Esophagus muscularis mucosa (tissue), 4 donors: ENCODE measurements at regions not wholly inside any gene's neighbourhood (a gene's known extent, or its start where the extent isn't known, plus 50 kb on each side); places are given as distances from the start of the nearest gene placed in this dataset.

ENCODE experiments used
- DNase-seq: peaks from one replicate; pipeline ENCODE4 v3.0.0-alpha.2; 2017; ENCODE audit errors: extremely low spot score
- H3K27ac ChIP-seq, 4 donors: fragments of 200-600 bp; sonication (generic); replicated peaks in 1 of 4; 1 replicate in 3 of 4; 2 replicates in 1 of 4; pipeline ENCODE4 v1.5.1; 2016 to 2019; ENCODE audit warnings: mild to moderate bottlenecking in 1 of 4
- H3K27me3 ChIP-seq, 4 donors: fragments of 200-600 bp; sonication (generic); one replicate each; pipeline versions ENCODE4 v1.5.1 to v1.6.0; 2016 to 2019
- H3K36me3 ChIP-seq, 4 donors: fragments of 200-600 bp; sonication (generic); one replicate each; pipeline ENCODE4 v1.5.1; 2016 to 2019
- H3K4me1 ChIP-seq, 4 donors: fragments of 200-600 bp; sonication (generic); one replicate each; pipeline ENCODE4 v1.5.1; 2016 to 2019
- H3K4me3 ChIP-seq, 4 donors: fragments of 200-600 bp; sonication (generic); 1 replicate in 2 of 4; 2 replicates in 2 of 4; pipeline ENCODE4 v1.5.1; 2016 to 2019; ENCODE audit warnings: mild to moderate bottlenecking in 4 of 4, moderate library complexity in 1 of 4
- H3K9me3 ChIP-seq, 4 donors: fragments of 200-600 bp; sonication (generic); 1 replicate in 3 of 4; 2 replicates in 1 of 4; pipeline ENCODE4 v1.5.1; 2016 to 2019
- CTCF ChIP-seq, 3 experiments: fragments of 200-600 bp in 2 of 3; fragments of 450-650 bp in 1 of 3; sonication (generic) in 2 of 3; IDR thresholded peaks; one replicate each; pipeline ENCODE4 v1.5.1; 2017 to 2019; ENCODE audit warnings: antibody characterized with exemption in 3 of 3, mild to moderate bottlenecking in 2 of 3, moderate library complexity in 1 of 3
- EP300 ChIP-seq: sonication (generic); formaldehyde crosslinking; IDR thresholded peaks from one replicate; pipeline ENCODE4 v1.6.1; 2017; ENCODE audit warnings: antibody characterized with exemption
- POLR2A ChIP-seq: fragments of 450-650 bp; IDR thresholded peaks from one replicate; pipeline ENCODE4 v1.6.1; 2017; ENCODE audit warnings: antibody characterized with exemption, moderate library complexity, mild to moderate bottlenecking, low read depth
- POLR2AphosphoS5 ChIP-seq, 2 donors: sonication (generic); formaldehyde crosslinking; IDR thresholded peaks; one replicate each; pipeline ENCODE4 v1.6.1; 2017; ENCODE audit warnings: antibody characterized with exemption in 2 of 2
- WGBS: methylation state at CpG from one replicate; pipeline ENCODE4 v1.1.5; 2018; 5-methylcytosine and 5-hydroxymethylcytosine counted together
- intact Hi-C: fragments of 100-400 bp; cut with DNase I; formaldehyde crosslinking; loops from one replicate; pipeline ENCODE4 v1.15.1; 2023

GRCh38 chr10:130889780-130890179, 421.7 kb downstream of the TCERG1L start:
- Histone ChIP-seq H3K9me3 (no peaks in the 10 kb centered on the region), H3K27me3 (peaks cover 0 to 26% (median 0%) of the 10 kb centered on the region in 4 donors), H3K36me3 (no peaks in the 10 kb centered on the region), H3K27ac (no peak overlapping the region), H3K4me3 (no peak overlapping the region), H3K4me1 (no peaks in the 10 kb centered on the region)
- DNase-seq, result no peak
- intact Hi-C loops, result no loop called here
- WGBS, result 54% methylated on average over 6 of the region's 6 CpGs
- TF ChIP-seq EP300 (no peak), POLR2AphosphoS5 (IDR thresholded peaks at IDR 0.05) (no peak), CTCF (IDR thresholded peaks at IDR 0.05) (no peak), POLR2A (no peak)

GRCh38 chr10:130891066-130891465, 420.5 kb downstream of the TCERG1L start:
- Histone ChIP-seq H3K9me3 (no peaks in the 10 kb centered on the region), H3K27ac (no peak overlapping the region), H3K36me3 (no peaks in the 10 kb centered on the region), H3K4me3 (no peak overlapping the region), H3K27me3 (peaks cover 0 to 27% (median 0%) of the 10 kb centered on the region in 4 donors), H3K4me1 (no peaks in the 10 kb centered on the region)
- WGBS, result 81% methylated on average over 11 of the region's 11 CpGs
- DNase-seq, result no peak
- intact Hi-C loops, result no loop called here
- no peak for TF ChIP-seq CTCF (IDR thresholded peaks at IDR 0.05)
- TF ChIP-seq POLR2AphosphoS5 (IDR thresholded peaks at IDR 0.05), result no peak
- no peak for TF ChIP-seq POLR2A
- no peak for TF ChIP-seq EP300

- no peak for DNase-seq
- no peak for TF ChIP-seq EP300
- no peak for TF ChIP-seq POLR2A
- no peak for TF ChIP-seq POLR2AphosphoS5 (IDR thresholded peaks at IDR 0.05)
- TF ChIP-seq CTCF (IDR thresholded peaks at IDR 0.05), result no peak
- intact Hi-C loops, result no loop called here
- WGBS, result 58% methylated on average over 7 of the region's 7 CpGs
- Histone ChIP-seq H3K27ac (no peak overlapping the region), H3K4me1 (no peaks in the 10 kb centered on the region), H3K9me3 (no peaks in the 10 kb centered on the region), H3K36me3 (no peaks in the 10 kb centered on the region), H3K4me3 (no peak overlapping the region), H3K27me3 (peaks cover 0 to 31% (median 0%) of the 10 kb centered on the region in 4 donors)
Observed at GRCh38 chr10:130894471-130894870, 417.1 kb downstream of the TCERG1L start.

- H3K36me3 ChIP-seq, result no peaks in the 10 kb centered on the region
- TF ChIP-seq CTCF (IDR thresholded peaks at IDR 0.05), result no peak
- TF ChIP-seq POLR2AphosphoS5 (IDR thresholded peaks at IDR 0.05), result no peak
- no peak for TF ChIP-seq POLR2A
- no peak for TF ChIP-seq EP300
- H3K27me3 ChIP-seq, result peaks cover 0 to 31% (median 0%) of the 10 kb centered on the region in 4 donors
- no peaks in the 10 kb centered on the region for H3K9me3 ChIP-seq
- no peak overlapping the region for H3K27ac ChIP-seq
- DNase-seq, result no peak
- no peak overlapping the region for H3K4me3 ChIP-seq
- H3K4me1 ChIP-seq, result no peaks in the 10 kb centered on the region
- 24% methylated on average over 2 of the region's 3 CpGs for WGBS
- intact Hi-C loops, result no loop called here
Observed at GRCh38 chr10:130895161-130895560, 416.4 kb downstream of the TCERG1L start.

GRCh38 chr10:130897815-130898214, 413.7 kb downstream of the TCERG1L start:
- Histone ChIP-seq H3K36me3 (no peaks in the 10 kb centered on the region), H3K27me3 (peaks cover 0 to 25% (median 0%) of the 10 kb centered on the region in 4 donors), H3K27ac (no peak overlapping the region), H3K4me3 (no peak overlapping the region), H3K9me3 (no peaks in the 10 kb centered on the region), H3K4me1 (no peaks in the 10 kb centered on the region)
- 85% methylated on average over 4 of the region's 5 CpGs for WGBS
- intact Hi-C loops, result no loop called here
- no peak for TF ChIP-seq POLR2A
- TF ChIP-seq EP300, result no peak
- TF ChIP-seq CTCF (IDR thresholded peaks at IDR 0.05), result no peak
- no peak for TF ChIP-seq POLR2AphosphoS5 (IDR thresholded peaks at IDR 0.05)
- DNase-seq, result no peak
